Urinary bladder (tissue), 3 donors: ENCODE measurements at regions not wholly inside any gene's neighbourhood (a gene's known extent, or its start where the extent isn't known, plus 50 kb on each side); places are given as distances from the start of the nearest gene placed in this dataset.

Source experiments
- DNase-seq: peaks from one replicate; pipeline ENCODE4 v3.0.0-alpha.2; 2015; ENCODE audit errors: extremely low spot score
- H3K27ac ChIP-seq: one replicate; pipeline ENCODE4 v1.5.1; 2013; ENCODE audit warnings: low read depth, mild to moderate bottlenecking, moderate library complexity
- H3K36me3 ChIP-seq: one replicate; pipeline ENCODE4 v1.6.1; 2013; ENCODE audit warnings: mild to moderate bottlenecking, moderate library complexity; ENCODE audit not compliant: insufficient read depth
- H3K4me1 ChIP-seq: one replicate; pipeline ENCODE4 v1.6.1; 2013; ENCODE audit warnings: mild to moderate bottlenecking, moderate library complexity; ENCODE audit not compliant: insufficient read depth
- H3K4me3 ChIP-seq: one replicate; pipeline ENCODE4 v1.5.1; 2013; ENCODE audit warnings: low read depth, low read length
- WGBS: extraction: QIAGEN DNeasy Blood & Tissue Kit; methylation state at CpG from one replicate; pipeline ENCODE4 v1.1.7; 2013; 5-methylcytosine and 5-hydroxymethylcytosine counted together
- donor health status: healthy with polysubstance abuse.
- donor health status: healthy.

- H3K36me3 ChIP-seq: no peaks in the 10 kb centered on the region
- H3K4me3 ChIP-seq: no peak overlapping the region
- 84% methylated on average over 3 of the region's 3 CpGs for WGBS
- no peak for DNase-seq
- H3K4me1 ChIP-seq: no peaks in the 10 kb centered on the region
- H3K27ac ChIP-seq: no peak overlapping the region
Measured at GRCh38 chr5:111676926-111677415, 80.0 kb downstream of the NREP start.

DNA sequence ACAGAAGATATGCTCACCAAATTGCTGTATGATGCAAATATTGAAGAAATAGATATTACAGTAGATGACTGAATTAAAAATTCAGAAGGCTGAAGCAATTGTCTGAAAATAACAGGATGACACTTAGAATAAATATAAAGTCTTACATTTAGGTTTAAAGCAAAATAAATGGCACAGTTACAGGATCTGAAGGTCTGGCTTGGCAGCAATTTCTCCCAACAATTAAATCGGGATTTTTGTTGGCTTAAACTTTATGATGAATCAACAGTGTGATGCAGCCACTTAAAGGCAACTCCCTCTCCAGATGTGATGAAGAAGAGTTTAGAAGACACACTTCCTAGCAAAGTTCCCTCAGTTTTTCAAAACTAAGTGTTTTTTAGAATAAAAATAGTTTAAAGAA lies 80.5 kb downstream of the NREP start:
- DNase-seq: no peak
- Histone ChIP-seq H3K4me1 (no peaks in the 10 kb centered on the region), H3K4me3 (no peak overlapping the region), H3K27ac (no peak overlapping the region), H3K36me3 (no peaks in the 10 kb centered on the region)
- WGBS: 37% methylated on average over 1 of the region's 1 CpG

- H3K27ac ChIP-seq: no peak overlapping the region
- H3K4me3 ChIP-seq: no peak overlapping the region
- H3K36me3 ChIP-seq: no peaks in the 10 kb centered on the region
- DNase-seq: no peak
- no peaks in the 10 kb centered on the region for H3K4me1 ChIP-seq
- WGBS: 93% methylated on average over 2 of the region's 2 CpGs
Measured at GRCh38 chr5:111675201-111675934, 81.6 kb downstream of the NREP start.

DNA sequence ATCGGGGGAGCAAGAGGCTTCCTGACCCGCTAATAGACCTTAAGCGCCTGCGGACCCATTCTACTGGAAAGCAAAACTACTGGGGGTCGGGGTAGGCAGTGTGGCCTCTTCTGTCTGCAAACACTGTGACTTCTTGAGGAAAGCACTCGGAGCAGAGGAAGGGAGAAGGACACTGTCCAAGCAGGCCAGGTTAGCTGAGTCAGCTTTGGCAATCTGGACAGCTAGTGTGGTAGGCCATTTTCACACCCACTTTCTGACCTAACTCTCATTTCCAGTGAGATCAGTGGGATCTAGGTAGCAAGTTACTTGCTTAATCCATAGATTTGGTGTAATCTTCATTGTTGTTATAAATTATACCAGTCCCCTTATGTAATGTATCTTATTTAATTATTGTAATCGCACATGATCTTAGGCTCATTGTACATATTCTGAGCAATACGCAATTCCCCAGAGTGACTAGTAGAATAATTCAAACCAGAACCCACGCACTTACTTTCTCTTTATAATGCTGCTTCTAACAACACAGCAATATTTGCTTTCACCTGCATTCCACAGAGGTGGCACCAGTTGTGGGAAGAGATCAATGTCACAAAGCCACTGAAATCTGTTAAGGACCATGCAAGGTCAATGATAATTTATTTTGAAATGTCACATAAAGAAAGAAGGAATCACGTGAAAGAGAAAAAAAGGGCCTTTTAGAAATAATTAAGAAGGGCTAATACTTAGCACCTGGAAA lies 82.9 kb downstream of the NREP start:
- Histone ChIP-seq H3K27ac (no peak overlapping the region), H3K4me3 (no peak overlapping the region), H3K36me3 (no peaks in the 10 kb centered on the region), H3K4me1 (no peaks in the 10 kb centered on the region)
- no peak for DNase-seq
- WGBS: 88% methylated on average over 10 of the region's 10 CpGs

DNA sequence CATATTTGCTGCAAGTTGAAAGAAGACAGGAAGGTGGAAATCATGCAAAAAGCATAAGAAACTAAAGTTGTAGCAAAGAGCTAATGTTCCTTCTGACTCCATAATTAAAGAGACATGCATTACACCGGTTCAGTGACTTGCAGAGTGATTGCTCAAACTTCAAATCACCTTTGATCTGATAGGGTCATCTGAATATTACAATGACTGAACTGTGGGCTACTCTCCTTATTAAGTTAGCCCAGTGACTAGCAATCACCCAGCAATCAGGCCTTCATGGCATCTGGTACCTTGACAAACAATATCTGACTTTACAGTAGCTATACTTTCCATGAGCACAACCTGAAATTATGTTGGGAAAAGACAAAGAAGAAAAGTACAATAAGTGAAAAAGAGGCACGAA lies 84.9 kb downstream of the NREP start:
- WGBS: 94% methylated on average over 2 of the region's 2 CpGs
- DNase-seq: no peak
- Histone ChIP-seq H3K4me1 (no peaks in the 10 kb centered on the region), H3K4me3 (no peak overlapping the region), H3K36me3 (no peaks in the 10 kb centered on the region), H3K27ac (no peak overlapping the region)

DNA sequence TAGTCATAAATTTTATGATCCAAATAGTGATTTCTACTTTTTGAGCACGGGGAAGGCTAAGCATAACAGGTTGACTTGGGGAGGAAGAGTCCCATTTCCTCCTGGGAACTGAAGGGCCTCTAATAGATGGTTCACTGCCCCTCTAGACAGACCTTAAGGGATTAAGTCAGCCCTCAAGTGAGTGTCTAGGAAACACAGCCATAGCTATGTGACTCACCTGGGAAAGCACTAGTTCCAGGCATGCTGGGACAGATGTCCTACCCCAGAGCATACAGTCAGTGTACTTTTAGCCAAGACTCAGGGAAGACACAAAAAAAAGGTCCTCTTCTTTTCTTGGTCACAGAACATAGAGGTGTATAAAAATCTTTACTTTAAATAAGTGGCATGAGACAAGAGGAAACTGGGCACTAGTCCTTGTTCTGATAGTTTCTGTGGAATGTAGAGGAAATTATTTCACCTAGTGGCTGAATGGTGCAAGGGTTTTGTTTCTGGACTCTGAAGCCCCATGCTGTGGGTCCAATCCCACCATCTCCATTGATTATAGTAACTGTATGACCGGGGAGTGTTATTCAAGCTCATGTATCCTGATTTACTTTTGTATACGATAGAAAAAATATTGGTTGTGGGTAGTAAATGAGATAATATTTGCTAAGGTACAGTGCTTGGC lies 86.0 kb downstream of the NREP start:
- H3K4me3 ChIP-seq: no peak overlapping the region
- H3K4me1 ChIP-seq: no peaks in the 10 kb centered on the region
- no peaks in the 10 kb centered on the region for H3K36me3 ChIP-seq
- 74% methylated on average over 3 of the region's 3 CpGs for WGBS
- no peak overlapping the region for H3K27ac ChIP-seq
- no peak for DNase-seq

DNA sequence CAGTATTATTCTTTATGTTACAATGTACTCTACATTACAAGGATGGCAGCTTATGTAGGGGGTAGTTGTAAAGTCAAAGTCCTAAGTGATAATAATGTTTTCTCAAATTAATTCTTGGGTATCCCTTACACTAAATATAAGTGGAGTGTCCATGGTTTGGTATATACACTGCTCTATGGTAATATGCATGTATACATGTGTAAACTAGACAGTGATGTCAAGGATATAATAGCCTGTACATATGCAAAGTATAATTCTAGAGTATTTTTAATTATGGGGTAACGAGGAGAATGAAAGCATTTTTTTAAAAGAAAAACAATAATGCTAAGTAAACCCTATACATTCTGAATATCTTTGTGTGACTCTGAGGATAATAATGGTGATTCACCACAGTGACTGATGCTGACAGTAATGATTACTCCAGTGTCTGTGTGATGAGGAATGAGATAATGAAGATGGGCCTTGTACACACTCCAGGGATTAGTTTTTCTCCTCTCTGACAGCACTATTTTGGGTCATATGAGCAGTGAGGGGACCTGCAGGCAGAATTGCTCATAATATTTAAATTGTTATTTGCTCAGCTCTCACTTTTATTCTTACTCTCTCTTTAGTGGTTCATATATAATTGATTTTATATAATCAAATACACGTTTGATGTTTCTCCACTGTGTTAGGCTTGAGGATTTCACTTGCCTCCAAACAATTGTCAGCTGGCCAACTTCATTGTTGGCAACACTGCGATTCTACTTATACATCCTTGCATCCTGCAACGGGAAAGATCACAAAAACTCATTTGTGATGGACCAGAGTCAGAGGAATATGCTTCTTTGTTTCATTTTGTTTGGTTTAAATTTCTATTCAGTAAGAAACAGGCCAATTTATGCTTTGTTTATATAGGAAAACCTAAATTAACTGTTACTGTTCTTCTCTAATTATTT lies 88.2 kb downstream of the NREP start:
- Histone ChIP-seq H3K4me1 (no peaks in the 10 kb centered on the region), H3K27ac (no peak overlapping the region), H3K36me3 (no peaks in the 10 kb centered on the region), H3K4me3 (no peak overlapping the region)
- no peak for DNase-seq
- WGBS: 69% methylated on average over 4 of the region's 4 CpGs

DNA sequence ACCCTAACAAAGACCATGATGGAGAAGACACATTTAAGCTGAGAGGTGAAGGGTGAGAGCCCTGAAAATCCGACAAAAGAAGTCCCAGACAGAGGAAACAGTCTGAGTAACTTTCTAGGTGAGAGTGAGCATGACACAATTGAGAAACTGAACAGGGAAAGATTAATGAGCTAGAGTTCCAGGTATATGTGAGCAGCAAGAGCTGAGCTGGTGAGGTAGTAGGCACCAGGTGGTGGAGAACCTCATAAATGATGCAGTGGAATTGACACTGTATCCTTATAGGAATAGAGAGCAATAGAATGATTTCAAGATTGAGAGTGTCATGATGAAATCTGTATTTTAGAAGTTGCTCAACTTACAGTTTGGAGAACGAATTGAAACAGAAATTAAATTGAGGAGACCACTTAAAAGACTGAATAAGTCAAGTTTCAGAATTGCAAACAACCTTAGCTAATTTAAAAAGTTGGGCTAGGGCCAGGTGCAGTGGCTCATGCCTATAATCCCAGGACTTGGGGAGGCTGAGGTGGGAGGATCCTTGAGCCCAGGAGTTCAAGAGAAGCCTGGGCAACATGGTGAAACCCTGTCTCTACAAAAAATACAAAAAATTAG lies 89.8 kb downstream of the NREP start:
- Histone ChIP-seq H3K27ac (no peak overlapping the region), H3K36me3 (no peaks in the 10 kb centered on the region), H3K4me1 (no peaks in the 10 kb centered on the region), H3K4me3 (no peak overlapping the region)
- no peak for DNase-seq
- WGBS: 89% methylated on average over 2 of the region's 2 CpGs

GRCh38 chr5:111656580-111656979 lies 100.4 kb downstream of the NREP start:
- no peaks in the 10 kb centered on the region for H3K4me1 ChIP-seq
- H3K4me3 ChIP-seq: no peak overlapping the region
- H3K36me3 ChIP-seq: no peaks in the 10 kb centered on the region
- WGBS: 79% methylated on average over 2 of the region's 2 CpGs
- no peak for DNase-seq
- H3K27ac ChIP-seq: no peak overlapping the region

DNA sequence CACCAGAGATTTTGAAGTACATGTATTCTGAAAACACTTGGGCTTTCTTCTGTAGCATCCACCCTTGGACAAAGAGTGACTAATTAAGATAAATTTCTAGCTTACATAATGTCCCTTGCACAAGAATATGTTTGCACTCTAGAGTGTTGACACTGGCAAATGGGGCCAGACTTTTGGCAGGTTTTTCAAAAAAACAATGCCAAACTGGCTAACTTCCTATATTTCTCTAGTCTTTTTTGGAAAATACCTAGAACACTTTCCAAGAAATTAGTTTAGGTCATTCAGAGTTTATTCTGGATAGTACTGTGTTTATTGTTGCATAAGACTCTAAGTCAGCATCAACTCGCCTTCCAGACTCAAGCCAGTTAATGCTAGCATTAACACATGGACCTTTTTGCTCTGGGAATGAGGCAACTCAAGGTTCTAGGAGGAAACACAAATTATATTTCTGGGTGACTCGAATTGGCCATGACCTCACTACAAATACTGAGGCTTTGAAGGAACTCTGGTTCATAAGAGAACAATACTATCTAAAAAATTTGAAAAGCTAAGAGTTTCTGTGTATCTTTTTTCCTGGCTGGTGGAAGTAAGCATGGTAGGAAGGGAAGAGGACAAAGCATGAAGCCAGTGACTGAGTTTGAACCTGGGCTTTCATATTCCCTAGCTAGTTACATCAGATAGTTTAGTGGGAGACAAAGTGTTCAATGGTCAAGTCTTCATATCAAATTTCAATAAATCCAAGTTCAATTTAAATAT lies 101.6 kb downstream of the NREP start:
- H3K36me3 ChIP-seq: no peaks in the 10 kb centered on the region
- WGBS: 37% methylated on average over 2 of the region's 2 CpGs

GRCh38 chr5:111653408-111653807 lies 103.6 kb downstream of the NREP start:
- no peak overlapping the region for H3K4me3 ChIP-seq
- H3K4me1 ChIP-seq: no peaks in the 10 kb centered on the region
- DNase-seq: no peak
- H3K36me3 ChIP-seq: no peaks in the 10 kb centered on the region
- H3K27ac ChIP-seq: no peak overlapping the region
- WGBS: 91% methylated on average over 6 of the region's 6 CpGs

More for the DNA sequence above, 101.6 kb downstream of the NREP start:
- Histone ChIP-seq H3K27ac (peak overlapping the region; percentile 10), H3K4me1 (no peaks in the 10 kb centered on the region), H3K4me3 (no peak overlapping the region)
- no peak for DNase-seq

GRCh38 chr5:111649516-111649915 lies 107.5 kb downstream of the NREP start:
- H3K4me3 ChIP-seq: no peak overlapping the region
- no peak for DNase-seq
- H3K27ac ChIP-seq: no peak overlapping the region
- no peaks in the 10 kb centered on the region for H3K4me1 ChIP-seq
- WGBS: 94% methylated on average over 1 of the region's 1 CpG
- no peaks in the 10 kb centered on the region for H3K36me3 ChIP-seq
